H9 (cell line): ENCODE measurements at regions not wholly inside any gene's neighbourhood (a gene's known extent, or its start where the extent isn't known, plus 50 kb on each side); places are given as distances from the start of the nearest gene placed in this dataset.
A peak's percentile ranks its signal among the peaks of the same experiment; 100 is the strongest.

Experiments used
- DNase-seq: peaks from one replicate; pipeline ENCODE4 v3.0.0-alpha.2; 2017
- H2AFZ ChIP-seq: one replicate; pipeline ENCODE4 v1.6.1; 2013; ENCODE audit warnings: mild to moderate bottlenecking, low read length, control low read depth, moderate library complexity
- H2AK5ac ChIP-seq: 2 replicates; pipeline ENCODE4 v1.6.1; 2013; ENCODE audit warnings: low read length, control low read depth, mixed read lengths; ENCODE audit not compliant: insufficient read length
- H2BK120ac ChIP-seq: one replicate; pipeline ENCODE4 v1.6.1; 2013; ENCODE audit warnings: low read depth, mild to moderate bottlenecking, low read length, control low read depth, inconsistent platforms; ENCODE audit not compliant: poor library complexity, severe bottlenecking
- H2BK12ac ChIP-seq: 2 replicates; pipeline ENCODE4 v1.6.1; 2013; ENCODE audit warnings: low read length, control low read depth, mixed read lengths, low read depth; ENCODE audit not compliant: insufficient read length
- H2BK15ac ChIP-seq: 2 replicates; pipeline ENCODE4 v1.6.1; 2013; ENCODE audit warnings: low read depth, low read length, control low read depth
- H2BK20ac ChIP-seq: one replicate; pipeline ENCODE4 v1.6.1; 2013; ENCODE audit warnings: low read depth, mild to moderate bottlenecking, low read length, control low read depth, inconsistent platforms; ENCODE audit not compliant: poor library complexity, severe bottlenecking
- H2BK5ac ChIP-seq: 2 replicates; pipeline ENCODE4 v1.6.1; 2013; ENCODE audit warnings: low read length, control low read depth, mixed read lengths; ENCODE audit not compliant: insufficient read length
- H3K14ac ChIP-seq: 2 replicates; pipeline ENCODE4 v1.6.1; 2013; ENCODE audit warnings: low read length, control low read depth; ENCODE audit not compliant: insufficient read depth
- H3K18ac ChIP-seq: 2 replicates; pipeline ENCODE4 v1.6.1; 2013; ENCODE audit warnings: low read depth, mild to moderate bottlenecking, mixed read lengths, low read length, control low read depth; ENCODE audit not compliant: insufficient read length
- H3K23ac ChIP-seq: 2 replicates; pipeline ENCODE4 v1.6.1; 2013; ENCODE audit warnings: low read length, control low read depth, mixed read lengths, low read depth; ENCODE audit not compliant: insufficient read length
- H3K23me2 ChIP-seq: 2 replicates; pipeline ENCODE4 v1.6.1; 2013; ENCODE audit warnings: low read depth, mild to moderate bottlenecking, mixed read lengths, low read length, control low read depth; ENCODE audit not compliant: insufficient read length, poor library complexity, severe bottlenecking
- H3K27ac ChIP-seq: 2 replicates; pipeline ENCODE4 v1.5.1; 2013; ENCODE audit warnings: low read length, control low read depth, mixed read lengths, low read depth; ENCODE audit not compliant: insufficient read length
- H3K27me3 ChIP-seq: 2 replicates; pipeline ENCODE4 v1.6.1; 2013; ENCODE audit warnings: low read length, control low read depth, inconsistent platforms; ENCODE audit not compliant: insufficient read depth
- H3K4ac ChIP-seq: 2 replicates; pipeline ENCODE4 v1.6.1; 2013; ENCODE audit warnings: low read depth, mild to moderate bottlenecking, control low read depth, inconsistent platforms, low read length, moderate library complexity
- H3K4me1 ChIP-seq: 2 replicates; pipeline ENCODE4 v1.6.1; 2013; ENCODE audit warnings: low read length, control low read depth, inconsistent platforms; ENCODE audit not compliant: insufficient read depth
- H3K4me2 ChIP-seq: 2 replicates; pipeline ENCODE4 v1.6.1; 2013; ENCODE audit warnings: low read length, control low read depth, mixed read lengths; ENCODE audit not compliant: insufficient read length, insufficient read depth
- H3K56ac ChIP-seq: 2 replicates; pipeline ENCODE4 v1.6.1; 2013; ENCODE audit warnings: low read depth, mild to moderate bottlenecking, mixed read lengths, low read length, control low read depth; ENCODE audit not compliant: insufficient read length
- H3K79me1 ChIP-seq: 2 replicates; pipeline ENCODE4 v1.6.1; 2013; ENCODE audit warnings: low read depth, mild to moderate bottlenecking, moderate library complexity, low read length, control low read depth, inconsistent platforms; ENCODE audit not compliant: insufficient read depth, poor library complexity, severe bottlenecking
- H3K79me2 ChIP-seq: 2 replicates; pipeline ENCODE4 v1.6.1; 2013; ENCODE audit warnings: low read length, control low read depth, inconsistent platforms; ENCODE audit not compliant: insufficient read depth
- H3K9ac ChIP-seq: 2 replicates; pipeline ENCODE4 v1.6.1; 2013; ENCODE audit warnings: low read length, control low read depth, mixed read lengths; ENCODE audit not compliant: insufficient read length; ENCODE audit errors: extremely low read depth
- H3K9me3 ChIP-seq: one replicate; pipeline ENCODE4 v1.6.1; 2013; ENCODE audit warnings: low read depth, low read length, inconsistent platforms; ENCODE audit not compliant: control insufficient read depth
- H3T11ph ChIP-seq: one replicate; pipeline ENCODE4 v1.6.1; 2013; ENCODE audit warnings: mild to moderate bottlenecking, low read length, control low read depth, inconsistent platforms
- H4K20me1 ChIP-seq: one replicate; pipeline ENCODE4 v1.6.1; 2013; ENCODE audit not compliant: control insufficient read depth, insufficient read length, insufficient read depth
- H4K5ac ChIP-seq: 2 replicates; pipeline ENCODE4 v1.6.1; 2013; ENCODE audit warnings: low read depth, mild to moderate bottlenecking, mixed read lengths, low read length, control low read depth; ENCODE audit not compliant: insufficient read length
- H4K8ac ChIP-seq: replicated peaks from 2 replicates; pipeline ENCODE4 v1.6.1; 2013; ENCODE audit warnings: low read length, control low read depth, mixed read lengths, low read depth; ENCODE audit not compliant: insufficient read length
- H4K91ac ChIP-seq: 2 replicates; pipeline ENCODE4 v1.6.1; 2013; ENCODE audit warnings: low read depth, mild to moderate bottlenecking, moderate library complexity, mixed read lengths, low read length, control low read depth; ENCODE audit not compliant: insufficient read length
- H3K27ac Mint-ChIP-seq, 3 experiments: 2 replicates in 2 of 3; 3 replicates in 1 of 3; pipeline ENCODE4 v1.8.0; 2020 to 2021; ENCODE audit warnings: mixed read lengths in 3 of 3, mild to moderate bottlenecking in 1 of 3, moderate library complexity in 1 of 3
- H3K27me3 Mint-ChIP-seq: 2 replicates; pipeline ENCODE4 v1.8.0; 2021; ENCODE audit warnings: low read depth, mild to moderate bottlenecking, moderate library complexity, mixed read lengths
- H3K36me3 Mint-ChIP-seq, 3 experiments: 2 replicates in 2 of 3; 3 replicates in 1 of 3; pipeline ENCODE4 v1.8.0; 2020 to 2021; ENCODE audit warnings: low read depth in 3 of 3, mixed read lengths in 3 of 3; ENCODE audit not compliant: insufficient read depth in 1 of 3
- H3K4me1 Mint-ChIP-seq, 2 experiments: 2 replicates each; pipeline ENCODE4 v1.8.0; 2020; ENCODE audit warnings: mixed read lengths in 2 of 2
- H3K4me3 Mint-ChIP-seq, 2 experiments: 2 replicates in 1 of 2; 3 replicates in 1 of 2; pipeline ENCODE4 v1.8.0; 2020 to 2021; ENCODE audit warnings: mild to moderate bottlenecking in 2 of 2, mixed read lengths in 2 of 2, moderate library complexity in 1 of 2
- H3K9me3 Mint-ChIP-seq, 2 experiments: 2 replicates in 1 of 2; 3 replicates in 1 of 2; pipeline ENCODE4 v1.8.0; 2020; ENCODE audit warnings: mild to moderate bottlenecking in 2 of 2, mixed read lengths in 2 of 2, moderate library complexity in 1 of 2
- CTCF ChIP-seq: fragments of 200-600 bp; sonication (generic); conservative IDR thresholded peaks from 3 replicates; pipeline ENCODE4 v1.8.0; 2021; ENCODE audit warnings: antibody characterized with exemption, mild to moderate bottlenecking
- WGBS: extraction: QIAGEN DNeasy Blood & Tissue Kit; methylation state at CpG from one replicate; pipeline ENCODE4 v1.1.7; 2013; ENCODE audit warnings: missing lambda C conversion rate, low lambda C conversion rate, mixed read lengths; ENCODE audit not compliant: insufficient read length; ENCODE audit errors: extremely low coverage; 5-methylcytosine and 5-hydroxymethylcytosine counted together

- H4K91ac ChIP-seq: no peak overlapping the region
- no peak overlapping the region for H3T11ph ChIP-seq
- no peak overlapping the region for H3K27ac ChIP-seq
- H3K4me2 ChIP-seq: no peak overlapping the region
- no peaks in the 10 kb centered on the region for H3K36me3 Mint-ChIP-seq
- no peak overlapping the region for H2BK15ac ChIP-seq
- H3K9me3 ChIP-seq: no peaks in the 10 kb centered on the region
- no peak for DNase-seq
- H2AK5ac ChIP-seq: no peak overlapping the region
- no peaks in the 10 kb centered on the region for H3K23me2 ChIP-seq
- no peak overlapping the region for H3K4ac ChIP-seq
- no peak overlapping the region for H2BK120ac ChIP-seq
- no peak overlapping the region for H2AFZ ChIP-seq
- H2BK12ac ChIP-seq: no peak overlapping the region
- H3K9ac ChIP-seq: no peak overlapping the region
- H3K27me3 ChIP-seq: no peaks in the 10 kb centered on the region
- H3K27me3 Mint-ChIP-seq: no peaks in the 10 kb centered on the region; the same call in 1 of the 2 replicates
- no CpG with 5 or more reads among the region's 4 CpGs for WGBS
- no peak overlapping the region for H3K56ac ChIP-seq
- no peak overlapping the region for H3K18ac ChIP-seq
- H3K23ac ChIP-seq: no peak overlapping the region
- H4K5ac ChIP-seq: no peak overlapping the region
- H3K79me1 ChIP-seq: no peaks in the 10 kb centered on the region
- H3K79me2 ChIP-seq: no peaks in the 10 kb centered on the region
- peaks cover 5 to 16% of the 10 kb centered on the region in 2 experiments; a peak in 3 of 4 replicates for H3K4me1 Mint-ChIP-seq
- H3K27ac Mint-ChIP-seq: peak overlapping the region in 1 of 3 experiments; percentile 68; a peak in 1 of 7 replicates
- H3K4me3 Mint-ChIP-seq: no peak overlapping the region
- no peak overlapping the region for H3K14ac ChIP-seq
- no peak overlapping the region for H2BK5ac ChIP-seq
- no peaks in the 10 kb centered on the region for H4K20me1 ChIP-seq
- no peak for TF ChIP-seq CTCF
- no peaks in the 10 kb centered on the region for H3K9me3 Mint-ChIP-seq
- no peaks in the 10 kb centered on the region for H3K4me1 ChIP-seq
- no peak overlapping the region for H4K8ac ChIP-seq
- H2BK20ac ChIP-seq: no peak overlapping the region
These were observed 274.6 kb downstream of the ARL4A start for GRCh38 chr7:12961910-12962480.
